A549 (cell line): ENCODE measurements at regions not wholly inside any gene's neighbourhood (a gene's known extent, or its start where the extent isn't known, plus 50 kb on each side); places are given as distances from the start of the nearest gene placed in this dataset.

Source experiments
- ATAC-seq, 2 experiments: fragments of 200-7000 bp in 1 of 2; fragments of >200 bp in 1 of 2; cut with Nextera tagmentation in 1 of 2; cut with Tn5 transposase in 1 of 2; 3 replicates each; pipeline versions ENCODE4 v1.8.0 to v1.9.1; 2018 to 2020; ENCODE audit warnings: mild to moderate bottlenecking in 1 of 2, moderate library complexity in 1 of 2
- CTCF ChIA-PET: fragments of 300-600 bp; sonication (Branson Sonifier 250); formaldehyde crosslinking; extraction: SDS; loops from one replicate; lab custom pipeline; 2021; ENCODE audit warnings: antibody characterized with exemption, inconsistent platforms; lab: Yijun Ruan, JAX
- POLR2A ChIA-PET: fragments of 350-600 bp; formaldehyde crosslinking; extraction: SDS; loops from one replicate; lab custom pipeline; 2021; ENCODE audit warnings: antibody characterized with exemption, inconsistent platforms; lab: Yijun Ruan, JAX
- DNase-seq, 2 experiments: peaks; one replicate each; pipeline versions ENCODE4 v3.0.0 to v3.0.0-alpha.2; 2011 to 2016; ENCODE audit warnings: low read depth in 1 of 2, low spot score in 1 of 2
- FAIRE-seq: peaks from 2 replicates; lab custom pipeline; 2011; peaks lifted over from hg19 to GRCh38; lab: Jason Lieb, UNC
- H3K27ac ChIP-seq, 2 experiments: fragments of >200 bp; sonication (Bioruptor Twin); formaldehyde crosslinking; 3 replicates each; pipeline ENCODE4 v1.5.1; 2016 to 2017
- H3K4me1 ChIP-seq: fragments of >200 bp; sonication (Bioruptor Twin); formaldehyde crosslinking; 3 replicates; pipeline ENCODE4 v1.6.1; 2016
- H3K4me2 ChIP-seq: fragments of >200 bp; sonication (Bioruptor Twin); formaldehyde crosslinking; 3 replicates; pipeline ENCODE4 v1.6.1; 2016
- H3K4me3 ChIP-seq: fragments of >200 bp; sonication (Bioruptor Twin); formaldehyde crosslinking; 3 replicates; pipeline ENCODE4 v1.5.1; 2016
- H3K9me3 ChIP-seq: fragments of >200 bp; sonication (Bioruptor Twin); formaldehyde crosslinking; 3 replicates; pipeline ENCODE4 v1.6.1; 2016
- CEBPB ChIP-seq, 2 experiments: fragments of >200 bp in 1 of 2; sonication (Bioruptor Twin) in 1 of 2; formaldehyde crosslinking in 1 of 2; IDR thresholded peaks; 2 replicates each; pipeline ENCODE4 v1.6.1; 2012 to 2016
- EHMT2 ChIP-seq: fragments of 200-600 bp; sonication (generic); IDR thresholded peaks from 2 replicates; pipeline ENCODE4 v1.6.1; 2016; ENCODE audit warnings: antibody characterized with exemption, low read depth, mild to moderate bottlenecking, moderate library complexity
- EP300 ChIP-seq, 2 experiments: fragments of >200 bp; sonication (Bioruptor Twin); formaldehyde crosslinking; IDR thresholded peaks; 2 replicates in 1 of 2; 3 replicates in 1 of 2; pipeline ENCODE4 v1.6.1; 2016 to 2017
- FOSB ChIP-seq: fragments of 250-450 bp; sonication (Bioruptor Pico); IDR thresholded peaks from 2 replicates; pipeline ENCODE4 v1.5.0; 2020; ENCODE audit warnings: mild to moderate bottlenecking, moderate library complexity
- FOSL2 ChIP-seq, 2 experiments: fragments of 450-650 bp in 1 of 2; fragments of >200 bp in 1 of 2; sonication (Bioruptor Twin) in 1 of 2; formaldehyde crosslinking; IDR thresholded peaks; 2 replicates each; pipeline versions ENCODE4 v1.5.0 to v1.6.1; 2016 to 2020; ENCODE audit warnings: mild to moderate bottlenecking in 1 of 2, moderate library complexity in 1 of 2
- FOXS1 ChIP-seq: fragments of 250-450 bp; sonication (Bioruptor Pico); IDR thresholded peaks from 2 replicates; pipeline ENCODE4 v1.5.0; 2020; ENCODE audit warnings: mild to moderate bottlenecking, moderate library complexity
- HOXB13 ChIP-seq: fragments of 250-450 bp; sonication (Bioruptor Pico); IDR thresholded peaks from 2 replicates; pipeline ENCODE4 v1.5.0; 2020; ENCODE audit warnings: low read depth, mild to moderate bottlenecking, moderate library complexity
- HOXB5 ChIP-seq: fragments of 250-450 bp; sonication (Bioruptor Pico); IDR thresholded peaks from 2 replicates; pipeline ENCODE4 v1.5.0; 2020; ENCODE audit warnings: mild to moderate bottlenecking, moderate library complexity
- KDM1A ChIP-seq: fragments of 200-600 bp; sonication (generic); IDR thresholded peaks from 2 replicates; pipeline ENCODE4 v1.6.1; 2016; ENCODE audit warnings: low read depth, mild to moderate bottlenecking
- MAFK ChIP-seq: fragments of 450-650 bp; IDR thresholded peaks from 2 replicates; pipeline ENCODE4 v1.6.1; 2014; ENCODE audit not compliant: partially characterized antibody
- NFE2L2 ChIP-seq: fragments of 150-350 bp; conservative IDR thresholded peaks from 2 replicates; pipeline ENCODE4 v1.6.1; 2014; ENCODE audit warnings: low read length
- NPAS2 ChIP-seq: fragments of 250-450 bp; sonication (Bioruptor Pico); IDR thresholded peaks from 2 replicates; pipeline ENCODE4 v1.8.0; 2022; ENCODE audit warnings: mild to moderate bottlenecking, moderate library complexity, borderline replicate concordance
- PHF8 ChIP-seq: fragments of 200-600 bp; sonication (generic); IDR thresholded peaks from 2 replicates; pipeline ENCODE4 v1.6.1; 2016; ENCODE audit warnings: low read depth, mild to moderate bottlenecking, antibody characterized with exemption, moderate library complexity, borderline replicate concordance
- RCOR1 ChIP-seq: fragments of 150-350 bp; IDR thresholded peaks from 2 replicates; pipeline ENCODE4 v1.6.1; 2014; ENCODE audit warnings: antibody characterized with exemption, low read length, low read depth
- RNF2 ChIP-seq: fragments of 200-600 bp; sonication (generic); IDR thresholded peaks from 2 replicates; pipeline ENCODE4 v1.6.1; 2016; ENCODE audit warnings: low read depth, mild to moderate bottlenecking, antibody characterized with exemption, moderate library complexity, borderline replicate concordance
- SMC3 ChIP-seq: fragments of >200 bp; sonication (Bioruptor Twin); formaldehyde crosslinking; IDR thresholded peaks from 3 replicates; pipeline ENCODE4 v1.6.1; 2018; ENCODE audit warnings: inconsistent platforms
- ZFP36 ChIP-seq: fragments of 450-650 bp; IDR thresholded peaks from 2 replicates; pipeline ENCODE4 v1.6.1; 2014; ENCODE audit warnings: borderline replicate concordance; ENCODE audit not compliant: partially characterized antibody
- ZNF302 ChIP-seq: fragments of 250-450 bp; sonication (Bioruptor Pico); IDR thresholded peaks from 2 replicates; pipeline ENCODE4 v1.9.0; 2021; ENCODE audit warnings: inconsistent platforms, mild to moderate bottlenecking, moderate library complexity
- WGBS: methylation state at CpG from one replicate; pipeline ENCODE4 v1.1.6; 2017; ENCODE audit errors: missing lambda C conversion rate; 5-methylcytosine and 5-hydroxymethylcytosine counted together
- TF ChIP-seq, protein P1 (sequence below): IDR thresholded peaks from 2 replicates; pipeline ENCODE4 v1.6.1; 2012; ENCODE audit warnings: low read depth, borderline replicate concordance
- TF ChIP-seq, protein P2 (sequence below): fragments of 450-650 bp; IDR thresholded peaks from 2 replicates; pipeline ENCODE4 v1.6.1; 2014; ENCODE audit warnings: antibody characterized with exemption
- TF ChIP-seq, protein P3 (sequence below): fragments of 200-600 bp; sonication (generic); IDR thresholded peaks from 2 replicates; pipeline ENCODE4 v1.6.1; 2016; ENCODE audit warnings: antibody characterized with exemption, mild to moderate bottlenecking, moderate library complexity
- TF ChIP-seq, protein P4 (sequence below): IDR thresholded peaks from 2 replicates; pipeline ENCODE4 v1.6.1; 2012

DNA sequence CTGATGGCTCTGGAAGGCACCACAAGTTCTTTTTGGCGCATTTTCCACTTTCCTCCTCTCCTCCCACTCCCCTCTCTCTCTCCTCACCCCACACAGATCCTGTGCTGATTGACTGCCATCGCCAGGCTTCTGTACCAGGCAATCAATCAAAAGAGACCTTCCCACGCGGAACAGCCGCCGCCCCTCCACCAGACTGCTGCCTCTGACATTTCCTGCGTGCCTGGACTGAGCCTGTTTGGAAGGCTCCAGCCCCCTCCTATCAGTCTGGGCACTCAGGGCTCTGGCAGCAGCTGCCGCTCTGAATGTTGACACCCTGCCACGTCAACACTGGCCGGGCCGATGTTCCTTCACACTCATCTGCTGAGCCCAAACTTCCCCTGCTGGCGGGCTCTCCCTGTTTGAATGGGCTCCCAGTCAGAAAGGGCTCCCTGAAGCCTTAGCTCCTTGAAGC, 467.7 kb downstream of the EPHA4 start (continued):
- no peak for TF ChIP-seq FOSL2 (IDR thresholded peaks at IDR 0.05)
- TF ChIP-seq FOSL2 (CRISPR knock-in tag; IDR thresholded peaks at IDR 0.05) = no peak
- TF ChIP-seq RCOR1 = no peak
- TF ChIP-seq CEBPB (IDR thresholded peaks at IDR 0.05) = no peak
- TF ChIP-seq RNF2 = no peak

DNA sequence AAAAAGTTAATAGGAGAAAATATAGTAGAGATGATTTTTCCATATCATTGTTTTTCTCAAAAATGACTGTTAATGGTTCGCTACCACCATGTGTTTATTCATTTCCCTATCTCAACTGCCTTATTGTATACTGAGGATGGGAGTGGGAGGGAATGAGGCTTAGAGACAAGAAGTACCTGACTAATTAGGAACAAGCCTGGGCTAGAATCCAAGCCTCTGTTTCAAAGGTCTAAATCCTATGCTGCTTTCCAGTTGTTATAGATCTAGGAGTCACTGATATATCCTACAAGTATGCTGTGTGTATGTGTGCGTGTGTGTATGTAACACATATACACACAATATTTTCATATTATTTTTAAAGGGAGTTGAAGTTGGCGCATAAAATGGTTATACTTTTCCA, 465.9 kb downstream of the EPHA4 start:
- 55% methylated on average over 3 of the region's 3 CpGs for WGBS
- ATAC-seq = no peak
- H3K27ac ChIP-seq = no peak overlapping the region
- no peaks in the 10 kb centered on the region for H3K4me1 ChIP-seq
- H3K4me3 ChIP-seq = no peak overlapping the region
- H3K9me3 ChIP-seq = no peaks in the 10 kb centered on the region
- DNase-seq = no peak
- FAIRE-seq = no peak
- TF ChIP-seq PHF8 (no peak), FOXS1 (CRISPR knock-in tag) (no peak), EHMT2 (no peak)
- TF ChIP-seq, protein P1, sequence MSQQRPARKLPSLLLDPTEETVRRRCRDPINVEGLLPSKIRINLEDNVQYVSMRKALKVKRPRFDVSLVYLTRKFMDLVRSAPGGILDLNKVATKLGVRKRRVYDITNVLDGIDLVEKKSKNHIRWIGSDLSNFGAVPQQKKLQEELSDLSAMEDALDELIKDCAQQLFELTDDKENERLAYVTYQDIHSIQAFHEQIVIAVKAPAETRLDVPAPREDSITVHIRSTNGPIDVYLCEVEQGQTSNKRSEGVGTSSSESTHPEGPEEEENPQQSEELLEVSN = no peak
- TF ChIP-seq, protein P2, sequence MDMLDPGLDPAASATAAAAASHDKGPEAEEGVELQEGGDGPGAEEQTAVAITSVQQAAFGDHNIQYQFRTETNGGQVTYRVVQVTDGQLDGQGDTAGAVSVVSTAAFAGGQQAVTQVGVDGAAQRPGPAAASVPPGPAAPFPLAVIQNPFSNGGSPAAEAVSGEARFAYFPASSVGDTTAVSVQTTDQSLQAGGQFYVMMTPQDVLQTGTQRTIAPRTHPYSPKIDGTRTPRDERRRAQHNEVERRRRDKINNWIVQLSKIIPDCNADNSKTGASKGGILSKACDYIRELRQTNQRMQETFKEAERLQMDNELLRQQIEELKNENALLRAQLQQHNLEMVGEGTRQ = no peak
- no peak overlapping the region for H3K4me2 ChIP-seq
- CTCF ChIA-PET = interaction anchor here (1.7 kb wide), 1 partner anchor 18 kb away, joined by 3 read pairs; no protein-coding TSS in a partner anchor
- POLR2A ChIA-PET = no interaction called here

DNA sequence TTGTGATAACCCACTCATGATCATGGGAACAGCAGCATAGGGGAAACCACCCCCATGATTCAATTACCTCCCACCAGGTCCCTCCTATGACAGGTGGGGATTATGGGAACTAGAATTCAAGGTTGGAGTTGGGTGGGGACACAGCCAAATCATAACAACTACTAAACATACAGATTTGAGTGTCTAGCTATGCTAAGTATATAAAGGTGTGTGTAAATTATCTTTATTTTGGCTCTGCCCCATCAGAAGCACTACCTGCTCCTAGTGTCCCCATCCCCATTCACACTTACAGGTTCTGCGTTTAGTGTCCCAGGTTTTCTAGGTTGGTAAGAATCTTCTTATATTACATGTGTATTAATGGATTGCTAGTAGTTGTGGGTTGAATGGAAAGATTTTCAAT, 464.7 kb downstream of the EPHA4 start:
- Histone ChIP-seq H3K4me3 (no peak overlapping the region), H3K9me3 (no peaks in the 10 kb centered on the region), H3K27ac (no peak overlapping the region), H3K4me2 (no peak overlapping the region), H3K4me1 (no peaks in the 10 kb centered on the region)
- WGBS = 52% methylated on average over 1 of the region's 1 CpG
- CTCF ChIA-PET = no interaction called here
- no peak for ATAC-seq
- DNase-seq = no peak
- TF ChIP-seq NFE2L2 (no peak), MAFK (no peak), FOXS1 (CRISPR knock-in tag) (no peak), SMC3 (no peak), ZNF302 (CRISPR knock-in tag) (no peak), HOXB13 (CRISPR knock-in tag) (no peak), NPAS2 (CRISPR knock-in tag) (no peak)
- TF ChIP-seq, protein P3, sequence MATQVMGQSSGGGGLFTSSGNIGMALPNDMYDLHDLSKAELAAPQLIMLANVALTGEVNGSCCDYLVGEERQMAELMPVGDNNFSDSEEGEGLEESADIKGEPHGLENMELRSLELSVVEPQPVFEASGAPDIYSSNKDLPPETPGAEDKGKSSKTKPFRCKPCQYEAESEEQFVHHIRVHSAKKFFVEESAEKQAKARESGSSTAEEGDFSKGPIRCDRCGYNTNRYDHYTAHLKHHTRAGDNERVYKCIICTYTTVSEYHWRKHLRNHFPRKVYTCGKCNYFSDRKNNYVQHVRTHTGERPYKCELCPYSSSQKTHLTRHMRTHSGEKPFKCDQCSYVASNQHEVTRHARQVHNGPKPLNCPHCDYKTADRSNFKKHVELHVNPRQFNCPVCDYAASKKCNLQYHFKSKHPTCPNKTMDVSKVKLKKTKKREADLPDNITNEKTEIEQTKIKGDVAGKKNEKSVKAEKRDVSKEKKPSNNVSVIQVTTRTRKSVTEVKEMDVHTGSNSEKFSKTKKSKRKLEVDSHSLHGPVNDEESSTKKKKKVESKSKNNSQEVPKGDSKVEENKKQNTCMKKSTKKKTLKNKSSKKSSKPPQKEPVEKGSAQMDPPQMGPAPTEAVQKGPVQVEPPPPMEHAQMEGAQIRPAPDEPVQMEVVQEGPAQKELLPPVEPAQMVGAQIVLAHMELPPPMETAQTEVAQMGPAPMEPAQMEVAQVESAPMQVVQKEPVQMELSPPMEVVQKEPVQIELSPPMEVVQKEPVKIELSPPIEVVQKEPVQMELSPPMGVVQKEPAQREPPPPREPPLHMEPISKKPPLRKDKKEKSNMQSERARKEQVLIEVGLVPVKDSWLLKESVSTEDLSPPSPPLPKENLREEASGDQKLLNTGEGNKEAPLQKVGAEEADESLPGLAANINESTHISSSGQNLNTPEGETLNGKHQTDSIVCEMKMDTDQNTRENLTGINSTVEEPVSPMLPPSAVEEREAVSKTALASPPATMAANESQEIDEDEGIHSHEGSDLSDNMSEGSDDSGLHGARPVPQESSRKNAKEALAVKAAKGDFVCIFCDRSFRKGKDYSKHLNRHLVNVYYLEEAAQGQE = no peak
- POLR2A ChIA-PET = no interaction called here
- FAIRE-seq = no peak

DNA sequence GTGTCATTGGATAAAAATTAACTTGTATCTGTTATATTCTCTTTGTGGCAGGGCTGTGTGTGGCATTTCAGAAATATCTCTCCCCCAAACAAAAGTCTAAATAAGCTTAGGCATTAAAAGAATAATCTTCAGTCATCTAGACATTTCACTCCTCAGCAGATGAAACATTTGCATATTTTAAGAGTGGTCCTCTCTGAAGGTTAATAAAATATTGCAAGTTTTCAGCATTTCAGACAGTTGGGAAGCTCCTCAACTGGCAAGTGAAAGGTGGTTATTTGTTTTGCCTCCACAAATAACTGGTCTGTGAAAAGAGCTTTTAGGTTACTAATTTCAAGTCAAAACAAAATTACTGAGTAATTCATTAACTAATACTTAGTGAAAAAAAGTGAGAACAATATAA, 462.6 kb downstream of the EPHA4 start:
- TF ChIP-seq EP300 (IDR thresholded peaks at IDR 0.05) (no peak), ZFP36 (no peak), FOSB (CRISPR knock-in tag) (no peak), FOSL2 (IDR thresholded peaks at IDR 0.05) (no peak), FOSL2 (CRISPR knock-in tag; IDR thresholded peaks at IDR 0.05) (no peak), KDM1A (no peak), HOXB5 (CRISPR knock-in tag) (no peak)
- TF ChIP-seq, protein P4, sequence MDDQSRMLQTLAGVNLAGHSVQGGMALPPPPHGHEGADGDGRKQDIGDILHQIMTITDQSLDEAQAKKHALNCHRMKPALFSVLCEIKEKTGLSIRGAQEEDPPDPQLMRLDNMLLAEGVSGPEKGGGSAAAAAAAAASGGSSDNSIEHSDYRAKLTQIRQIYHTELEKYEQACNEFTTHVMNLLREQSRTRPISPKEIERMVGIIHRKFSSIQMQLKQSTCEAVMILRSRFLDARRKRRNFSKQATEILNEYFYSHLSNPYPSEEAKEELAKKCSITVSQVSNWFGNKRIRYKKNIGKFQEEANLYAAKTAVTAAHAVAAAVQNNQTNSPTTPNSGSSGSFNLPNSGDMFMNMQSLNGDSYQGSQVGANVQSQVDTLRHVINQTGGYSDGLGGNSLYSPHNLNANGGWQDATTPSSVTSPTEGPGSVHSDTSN = no peak
- POLR2A ChIA-PET = no interaction called here

More for the DNA sequence above, 462.6 kb downstream of the EPHA4 start:
- CTCF ChIA-PET = no interaction called here
- H3K4me2 ChIP-seq = no peak overlapping the region
- no peak for ATAC-seq
- no peaks in the 10 kb centered on the region for H3K4me1 ChIP-seq
- H3K4me3 ChIP-seq = no peak overlapping the region
- no peaks in the 10 kb centered on the region for H3K9me3 ChIP-seq
- DNase-seq = no peak
- H3K27ac ChIP-seq = no peak overlapping the region
- no peak for FAIRE-seq
